Nucleus accumbens (tissue), 56 donors: ENCODE measurements at regions not wholly inside any gene's neighbourhood (a gene's known extent, or its start where the extent isn't known, plus 50 kb on each side); places are given as distances from the start of the nearest gene placed in this dataset.
"Not testable (repeated sequence)": the region's sequence is repeated elsewhere in the genome, so short reads cannot be mapped to it uniquely, and the experiment has no call there.

Source experiments
- DNase-seq, 56 donors: peaks; one replicate each; lab custom pipeline; 2025; lab: John Stamatoyannopoulos, UW

GRCh38 chr13:40024204-40024966 is 368.9 kb downstream of the COG6 start:
- DNase-seq: no peak

- no peak for DNase-seq
Observed at GRCh38 chr13:40024967-40025714, 369.7 kb downstream of the COG6 start.

GRCh38 chr13:40026174-40026585 is 370.7 kb downstream of the COG6 start:
- no peak for DNase-seq

- DNase-seq: no peak
Observed at GRCh38 chr13:40026741-40027140, 371.3 kb downstream of the COG6 start.

- DNase-seq: no peak
Observed at GRCh38 chr13:40028446-40028845, 373.0 kb downstream of the COG6 start.

- no peak for DNase-seq
Observed at GRCh38 chr13:40031031-40031430, 375.6 kb downstream of the COG6 start.

- DNase-seq: no peak
Observed at GRCh38 chr13:40039061-40039460, 383.6 kb downstream of the COG6 start.

GRCh38 chr13:40042991-40043390 is 387.5 kb downstream of the COG6 start:
- DNase-seq: no peak

GRCh38 chr13:40043764-40044163 is 388.3 kb downstream of the COG6 start:
- DNase-seq: no peak

GRCh38 chr13:40047322-40047771 is 391.9 kb downstream of the COG6 start:
- DNase-seq: no peak

GRCh38 chr13:40048551-40048950 is 393.1 kb downstream of the COG6 start:
- DNase-seq: no peak

- DNase-seq: peak in 11 of 56 donors; percentile 3 to 62 (median 31)
Observed at GRCh38 chr13:40052954-40053353, 397.5 kb downstream of the COG6 start.

GRCh38 chr13:40053401-40053800 is 397.9 kb downstream of the COG6 start:
- DNase-seq: no peak

- not testable (repeated sequence) for DNase-seq
Observed at GRCh38 chr13:40054422-40054821, 399.0 kb downstream of the COG6 start.

- peak in 1 of 56 donors; percentile 25 for DNase-seq
Observed at GRCh38 chr13:40056898-40057619, 401.6 kb downstream of the COG6 start.

- DNase-seq: no peak
Observed at GRCh38 chr13:40058757-40059236, 403.3 kb downstream of the COG6 start.

- no peak for DNase-seq
Observed at GRCh38 chr13:40059540-40060232, 404.2 kb downstream of the COG6 start.

- peak in 34 of 56 donors; percentile 5 to 68 (median 27) for DNase-seq
Observed at GRCh38 chr13:40060296-40061007, 405.0 kb downstream of the COG6 start.
